PC-9 (cell line): ENCODE measurements at regions not wholly inside any gene's neighbourhood (a gene's known extent, or its start where the extent isn't known, plus 50 kb on each side); places are given as distances from the start of the nearest gene placed in this dataset.

Experiments
- EZH2 ChIP-seq: fragments of 200-600 bp; sonication (generic); IDR thresholded peaks from 2 replicates; pipeline ENCODE4 v1.8.0; 2017; ENCODE audit warnings: antibody characterized with exemption, low read depth
- TF ChIP-seq, protein P1 (sequence below): fragments of 200-600 bp; sonication (generic); conservative IDR thresholded peaks from 2 replicates; pipeline ENCODE4 v1.6.1; 2017; ENCODE audit warnings: mixed run types, antibody characterized with exemption, mild to moderate bottlenecking, moderate library complexity

GRCh38 chr5:74274326-74274725 is 366.2 kb downstream of the ENC1 start:
- TF ChIP-seq, protein P1, sequence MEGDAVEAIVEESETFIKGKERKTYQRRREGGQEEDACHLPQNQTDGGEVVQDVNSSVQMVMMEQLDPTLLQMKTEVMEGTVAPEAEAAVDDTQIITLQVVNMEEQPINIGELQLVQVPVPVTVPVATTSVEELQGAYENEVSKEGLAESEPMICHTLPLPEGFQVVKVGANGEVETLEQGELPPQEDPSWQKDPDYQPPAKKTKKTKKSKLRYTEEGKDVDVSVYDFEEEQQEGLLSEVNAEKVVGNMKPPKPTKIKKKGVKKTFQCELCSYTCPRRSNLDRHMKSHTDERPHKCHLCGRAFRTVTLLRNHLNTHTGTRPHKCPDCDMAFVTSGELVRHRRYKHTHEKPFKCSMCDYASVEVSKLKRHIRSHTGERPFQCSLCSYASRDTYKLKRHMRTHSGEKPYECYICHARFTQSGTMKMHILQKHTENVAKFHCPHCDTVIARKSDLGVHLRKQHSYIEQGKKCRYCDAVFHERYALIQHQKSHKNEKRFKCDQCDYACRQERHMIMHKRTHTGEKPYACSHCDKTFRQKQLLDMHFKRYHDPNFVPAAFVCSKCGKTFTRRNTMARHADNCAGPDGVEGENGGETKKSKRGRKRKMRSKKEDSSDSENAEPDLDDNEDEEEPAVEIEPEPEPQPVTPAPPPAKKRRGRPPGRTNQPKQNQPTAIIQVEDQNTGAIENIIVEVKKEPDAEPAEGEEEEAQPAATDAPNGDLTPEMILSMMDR, result no peak
- TF ChIP-seq EZH2, result no peak
